ENCODE measurements at regions not wholly inside any gene's neighbourhood (a gene's known extent, or its start where the extent isn't known, plus 50 kb on each side); places are given as distances from the start of the nearest gene placed in this dataset.

DNA sequence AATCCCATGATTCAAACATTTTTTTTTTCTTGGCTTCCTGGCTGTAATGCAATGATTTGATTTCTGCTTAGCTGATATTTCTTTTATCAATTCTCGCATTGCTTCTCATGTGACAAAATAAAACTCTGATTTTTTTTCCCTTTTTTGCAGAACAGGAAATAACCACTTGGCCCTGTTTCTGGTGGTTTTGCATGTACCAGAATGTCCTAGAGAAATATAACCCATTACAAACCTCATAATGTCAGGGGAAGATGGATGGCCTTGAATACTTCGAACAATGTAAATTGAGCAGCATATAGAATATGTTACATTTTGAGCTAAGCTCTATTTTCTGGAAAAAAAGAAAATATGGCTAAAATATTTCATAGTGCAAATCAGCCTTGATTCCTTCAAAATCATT is 275.6 kb downstream of the RAP2B start:
- Mint-ChIP-seq H3K4me3 (no peak overlapping the region), H3K9me3 (no peaks in the 10 kb centered on the region), H3K27ac (no peak overlapping the region), H3K27me3 (peaks cover 2% of the 10 kb centered on the region), H3K4me1 (ENCODE audit: low read depth) (peaks cover 16% of the 10 kb centered on the region), H3K36me3 (no peaks in the 10 kb centered on the region)
- CTCF ChIA-PET = interaction anchor here (0.6 to 1.3 kb wide), 2 partner anchors 12 to 75 kb away, joined by 3 to 5 read pairs; no protein-coding TSS in a partner anchor
- DNase-seq = no peak
- intact Hi-C loops (cut with micrococcal nuclease) = loop anchor here (2.0 kb wide), 1 partner anchor 395 kb away; no protein-coding TSS in a partner anchor
- POLR2A ChIA-PET = no interaction called here

DNA sequence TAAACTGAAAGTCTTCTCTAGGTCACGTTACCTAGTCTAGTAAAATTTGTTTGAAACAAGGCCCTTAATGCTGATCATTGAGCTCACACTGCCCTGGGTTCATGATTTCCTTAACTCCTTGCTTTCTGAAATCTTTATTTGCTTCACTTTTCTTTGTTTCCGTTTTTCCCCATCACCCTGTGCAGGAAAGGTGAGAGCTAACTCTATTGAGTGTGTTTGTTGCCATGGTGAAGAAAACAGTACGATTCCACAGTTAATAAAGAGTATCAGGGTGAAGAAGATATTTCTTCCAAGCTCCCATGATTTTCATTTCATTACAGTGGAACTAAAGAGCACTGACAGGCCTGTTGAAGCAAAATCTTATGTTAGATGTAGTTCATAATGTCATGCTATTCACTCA is 276.2 kb downstream of the RAP2B start:
- no peak for DNase-seq
- H3K27me3 Mint-ChIP-seq = peaks cover 2% of the 10 kb centered on the region
- CTCF ChIA-PET = interaction anchor here (0.6 to 1.3 kb wide), 2 partner anchors 12 to 75 kb away, joined by 3 to 5 read pairs; no protein-coding TSS in a partner anchor
- no peak overlapping the region for H3K4me3 Mint-ChIP-seq
- H3K4me1 Mint-ChIP-seq (ENCODE audit: low read depth) = peaks cover 22% of the 10 kb centered on the region
- intact Hi-C loops (cut with micrococcal nuclease) = loop anchor here (2.0 kb wide), 1 partner anchor 395 kb away; no protein-coding TSS in a partner anchor
- no peaks in the 10 kb centered on the region for H3K9me3 Mint-ChIP-seq
- no peaks in the 10 kb centered on the region for H3K36me3 Mint-ChIP-seq
- H3K27ac Mint-ChIP-seq = no peak overlapping the region
- POLR2A ChIA-PET = no interaction called here

DNA sequence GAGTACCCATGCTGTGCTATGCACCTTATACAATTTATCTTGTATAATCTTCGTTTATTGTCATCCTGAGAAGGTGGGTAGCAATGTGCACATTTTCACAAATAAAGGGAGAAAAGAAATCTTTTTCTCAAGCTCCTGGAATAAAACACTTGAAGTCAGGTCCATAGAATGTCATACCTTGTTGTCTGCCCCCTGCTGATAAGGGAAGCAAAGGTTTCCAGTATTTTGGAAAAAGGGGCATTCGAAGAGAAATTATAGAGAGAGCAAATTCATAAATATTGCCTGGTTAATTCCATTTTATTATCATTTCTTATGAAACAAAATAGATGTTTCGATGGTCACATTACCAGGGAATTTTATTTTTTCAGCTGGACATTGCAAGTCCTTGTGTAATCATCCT is 277.8 kb downstream of the RAP2B start:
- H3K4me1 Mint-ChIP-seq (ENCODE audit: low read depth) = peaks cover 25% of the 10 kb centered on the region
- H3K9me3 Mint-ChIP-seq = no peaks in the 10 kb centered on the region
- intact Hi-C loops (cut with micrococcal nuclease) = loop anchor here (2.0 to 10.0 kb wide), 2 partner anchors 275 to 397 kb away; partner anchors contain the start of gene RAP2B
- DNase-seq = no peak
- ChIA-PET CTCF (no interaction called here), POLR2A (no interaction called here)
- no peaks in the 10 kb centered on the region for H3K36me3 Mint-ChIP-seq
- no peak overlapping the region for H3K4me3 Mint-ChIP-seq
- no peak overlapping the region for H3K27ac Mint-ChIP-seq
- H3K27me3 Mint-ChIP-seq = peaks cover 2% of the 10 kb centered on the region

DNA sequence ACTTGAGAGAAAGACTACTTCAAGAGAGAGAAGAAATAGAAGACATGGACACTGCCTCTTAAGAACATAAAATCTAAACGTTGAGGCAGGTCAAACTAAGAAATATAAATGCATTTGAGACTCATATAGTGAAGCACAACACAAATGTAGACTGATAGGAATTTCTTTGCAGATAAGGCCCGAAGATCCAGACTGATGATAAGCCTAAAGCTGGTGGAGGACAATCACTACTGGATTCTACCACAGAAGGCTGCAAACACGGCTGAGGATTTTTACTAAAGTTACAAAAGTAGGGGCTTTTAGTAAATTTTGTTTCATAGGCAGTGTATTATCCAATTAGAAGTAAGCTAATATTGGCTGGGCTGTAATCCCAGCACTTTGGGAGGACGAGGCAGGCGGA is 278.3 kb downstream of the RAP2B start:
- ChIA-PET POLR2A (no interaction called here), CTCF (no interaction called here)
- intact Hi-C loops (cut with micrococcal nuclease) = loop anchor here (10.0 kb wide), 1 partner anchor 276 kb away; the partner anchor contains the start of gene RAP2B

DNA sequence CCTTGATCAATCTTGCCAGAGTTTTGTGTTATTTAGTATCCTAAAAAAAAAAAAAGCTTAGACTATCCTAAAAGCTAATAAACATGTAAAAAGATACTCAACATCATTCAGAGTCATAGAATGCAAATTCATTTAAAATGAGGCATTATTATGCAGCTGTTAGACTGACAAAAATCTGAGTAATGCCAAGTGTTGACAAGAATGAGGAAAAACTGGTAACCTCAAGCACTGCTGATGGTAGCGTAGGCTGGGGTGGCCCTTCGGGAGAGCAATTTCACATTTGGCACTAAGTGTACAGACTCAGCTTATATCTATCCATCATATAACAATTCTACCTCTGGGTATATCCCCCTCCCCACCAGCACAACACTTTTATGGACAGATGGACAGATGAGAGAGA is 280.4 kb downstream of the RAP2B start:
- Mint-ChIP-seq H3K27ac (peak overlapping the region; percentile 9), H3K36me3 (no peaks in the 10 kb centered on the region), H3K27me3 (peaks cover 2% of the 10 kb centered on the region), H3K9me3 (no peaks in the 10 kb centered on the region), H3K4me1 (ENCODE audit: low read depth) (peaks cover 24% of the 10 kb centered on the region), H3K4me3 (no peak overlapping the region)
- intact Hi-C loops (cut with micrococcal nuclease) = loop anchor here (2.0 to 10.0 kb wide), 2 partner anchors 278 to 326 kb away; partner anchors contain the start of gene RAP2B
- ChIA-PET CTCF (interaction anchor here (0.8 kb wide), 1 partner anchor 23 kb away, joined by 3 read pairs; no protein-coding TSS in a partner anchor), POLR2A (interaction anchor here (0.7 kb wide), 1 partner anchor 202 kb away, joined by 3 read pairs; no protein-coding TSS in a partner anchor)
- DNase-seq = peak; percentile 11

More for the DNA sequence above, 278.3 kb downstream of the RAP2B start:
- H3K27me3 Mint-ChIP-seq = peaks cover 2% of the 10 kb centered on the region
- peaks cover 25% of the 10 kb centered on the region for H3K4me1 Mint-ChIP-seq (ENCODE audit: low read depth)
- H3K27ac Mint-ChIP-seq = no peak overlapping the region
- H3K9me3 Mint-ChIP-seq = no peaks in the 10 kb centered on the region
- no peaks in the 10 kb centered on the region for H3K36me3 Mint-ChIP-seq
- H3K4me3 Mint-ChIP-seq = no peak overlapping the region
- no peak for DNase-seq

DNA sequence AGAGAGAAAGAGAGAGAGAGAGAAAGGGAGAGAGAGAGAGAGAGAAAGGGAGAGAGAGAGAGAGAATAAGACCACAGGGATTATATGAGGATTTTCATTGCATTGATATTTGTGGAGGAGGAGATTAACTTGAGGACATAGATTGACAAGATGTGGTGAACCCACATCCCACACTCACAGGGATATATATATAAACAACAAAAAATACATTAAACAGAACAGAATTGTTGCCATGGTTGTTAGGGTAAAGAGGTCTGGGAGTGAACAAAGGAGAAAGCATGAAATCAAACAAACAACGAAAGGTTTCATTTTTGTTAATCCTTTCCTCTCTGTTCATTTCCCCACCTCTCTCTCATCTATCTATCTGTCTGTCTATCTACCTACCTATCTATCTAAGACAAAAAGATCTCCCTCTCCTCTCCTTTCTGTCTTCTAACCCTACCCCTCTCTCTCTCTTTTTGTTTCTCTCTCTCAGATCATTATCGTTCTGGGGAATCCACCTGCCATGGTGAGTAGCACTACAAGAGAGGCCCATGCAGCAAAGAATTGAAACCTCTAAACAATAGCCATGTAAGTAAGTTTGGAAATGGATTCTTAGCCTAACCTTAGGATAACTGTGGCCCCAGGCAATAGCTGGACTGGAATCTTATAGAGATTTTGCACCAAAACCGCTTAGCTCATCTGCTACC is 280.9 kb downstream of the RAP2B start:
- ChIA-PET CTCF (no interaction called here), POLR2A (no interaction called here)
- no peak for DNase-seq
- H3K4me3 Mint-ChIP-seq = no peak overlapping the region
- intact Hi-C loops (cut with micrococcal nuclease) = loop anchor here (2.0 to 10.0 kb wide), 2 partner anchors 278 to 326 kb away; partner anchors contain the start of gene RAP2B
- no peaks in the 10 kb centered on the region for H3K36me3 Mint-ChIP-seq
- peak overlapping the region; percentile 9 for H3K27ac Mint-ChIP-seq
- H3K27me3 Mint-ChIP-seq = peaks cover 2% of the 10 kb centered on the region
- H3K9me3 Mint-ChIP-seq = no peaks in the 10 kb centered on the region
- H3K4me1 Mint-ChIP-seq (ENCODE audit: low read depth) = peaks cover 24% of the 10 kb centered on the region

DNA sequence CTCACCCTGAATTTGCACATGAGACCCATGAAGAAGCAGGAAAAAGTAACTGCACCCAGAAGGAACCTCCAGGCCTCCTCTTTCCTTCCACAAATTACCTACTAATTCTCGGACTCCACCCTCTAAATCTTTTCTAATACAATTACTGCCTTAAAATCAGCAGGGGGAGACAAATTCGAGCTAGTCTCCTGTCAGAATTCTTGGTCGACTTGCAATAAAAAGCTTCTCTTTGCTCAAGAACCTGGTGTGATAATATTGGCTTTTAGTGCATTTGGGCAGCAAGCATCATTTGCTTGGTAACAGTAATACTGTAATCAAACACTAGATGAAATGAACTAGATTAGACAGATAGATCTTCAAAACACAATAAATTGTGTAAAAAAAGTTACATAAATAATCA is 281.9 kb downstream of the RAP2B start:
- CTCF ChIA-PET = interaction anchor here (0.8 kb wide), 1 partner anchor 11 kb away, joined by 3 read pairs; no protein-coding TSS in a partner anchor
- Mint-ChIP-seq H3K4me1 (ENCODE audit: low read depth) (peaks cover 18% of the 10 kb centered on the region), H3K9me3 (no peaks in the 10 kb centered on the region), H3K27me3 (peaks cover 1% of the 10 kb centered on the region), H3K4me3 (no peak overlapping the region), H3K27ac (no peak overlapping the region), H3K36me3 (no peaks in the 10 kb centered on the region)
- intact Hi-C loops (cut with micrococcal nuclease) = loop anchor here (2.0 to 10.0 kb wide), 2 partner anchors 279 to 325 kb away; partner anchors contain the start of gene RAP2B
- DNase-seq = no peak
- POLR2A ChIA-PET = no interaction called here

DNA sequence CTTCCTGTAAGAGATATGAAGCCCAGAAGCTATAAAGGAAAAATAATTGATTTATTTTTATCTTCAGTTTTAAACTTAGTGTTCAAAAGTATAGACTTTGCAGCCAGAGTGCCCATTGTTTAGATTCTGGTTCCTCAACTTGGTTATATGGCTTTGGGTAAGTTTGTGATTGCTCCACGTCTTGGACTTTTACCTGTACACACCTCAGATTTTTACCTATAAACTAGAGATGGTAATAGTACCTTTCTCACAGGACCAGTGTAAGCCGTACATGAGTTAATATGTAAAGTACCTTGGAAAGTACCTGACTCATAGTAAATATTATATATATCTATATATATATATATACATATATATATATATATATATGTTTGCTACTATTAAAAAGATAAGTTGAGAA is 283.8 kb downstream of the RAP2B start:
- CTCF ChIA-PET = interaction anchor here (1.4 kb wide), 1 partner anchor 403 kb away, joined by 3 read pairs; no protein-coding TSS in a partner anchor

DNA sequence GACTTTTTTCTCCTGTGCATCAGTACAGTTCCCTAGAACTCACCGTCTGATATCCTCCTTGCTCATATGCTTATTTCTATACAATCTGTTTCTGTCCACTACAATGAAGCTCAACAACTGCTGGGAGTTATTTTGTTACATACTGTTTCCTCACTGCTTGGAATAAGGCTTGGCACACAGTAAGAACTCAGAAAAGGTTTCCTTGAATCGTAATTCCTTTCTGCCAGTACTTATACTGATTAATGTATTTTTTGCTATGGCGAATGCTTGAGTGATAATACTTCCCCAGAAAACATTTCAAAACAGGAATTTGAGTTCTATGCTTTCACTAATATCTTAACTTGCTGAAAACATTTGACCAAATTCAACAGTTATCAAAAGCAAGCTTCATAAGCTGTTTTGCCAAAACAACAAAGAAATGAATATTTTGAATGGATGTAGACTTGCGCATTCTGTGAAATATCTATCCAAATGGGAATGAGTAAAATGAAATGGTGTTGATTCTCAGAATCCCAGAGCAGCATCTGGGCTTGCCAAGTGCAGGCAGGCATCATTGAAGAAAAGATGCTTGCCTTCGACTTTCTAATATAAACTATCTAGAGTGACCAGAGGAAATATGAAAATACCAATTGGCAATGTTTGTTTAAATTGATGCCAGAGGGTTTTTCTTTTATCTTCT is 286.3 kb downstream of the RAP2B start:
- H3K27ac Mint-ChIP-seq = no peak overlapping the region
- no peaks in the 10 kb centered on the region for H3K27me3 Mint-ChIP-seq
- no peak for DNase-seq
- CTCF ChIA-PET = no interaction called here
- no peak overlapping the region for H3K4me3 Mint-ChIP-seq
- POLR2A ChIA-PET = no interaction called here
- H3K36me3 Mint-ChIP-seq = no peaks in the 10 kb centered on the region
- H3K4me1 Mint-ChIP-seq (ENCODE audit: low read depth) = peaks cover 10% of the 10 kb centered on the region
- intact Hi-C loops (cut with micrococcal nuclease) = loop anchor here (10.0 kb wide), 1 partner anchor 283 kb away; the partner anchor contains the start of gene RAP2B
- H3K9me3 Mint-ChIP-seq = no peaks in the 10 kb centered on the region

More for the DNA sequence above, 283.8 kb downstream of the RAP2B start:
- no peak for DNase-seq
- H3K4me3 Mint-ChIP-seq = no peak overlapping the region
- H3K9me3 Mint-ChIP-seq = no peaks in the 10 kb centered on the region
- no peaks in the 10 kb centered on the region for H3K36me3 Mint-ChIP-seq
- no peak overlapping the region for H3K27ac Mint-ChIP-seq
- H3K4me1 Mint-ChIP-seq (ENCODE audit: low read depth) = peaks cover 18% of the 10 kb centered on the region
- POLR2A ChIA-PET = no interaction called here
- intact Hi-C loops (cut with micrococcal nuclease) = loop anchor here (10.0 kb wide), 1 partner anchor 281 kb away; the partner anchor contains the start of gene RAP2B
- no peaks in the 10 kb centered on the region for H3K27me3 Mint-ChIP-seq

DNA sequence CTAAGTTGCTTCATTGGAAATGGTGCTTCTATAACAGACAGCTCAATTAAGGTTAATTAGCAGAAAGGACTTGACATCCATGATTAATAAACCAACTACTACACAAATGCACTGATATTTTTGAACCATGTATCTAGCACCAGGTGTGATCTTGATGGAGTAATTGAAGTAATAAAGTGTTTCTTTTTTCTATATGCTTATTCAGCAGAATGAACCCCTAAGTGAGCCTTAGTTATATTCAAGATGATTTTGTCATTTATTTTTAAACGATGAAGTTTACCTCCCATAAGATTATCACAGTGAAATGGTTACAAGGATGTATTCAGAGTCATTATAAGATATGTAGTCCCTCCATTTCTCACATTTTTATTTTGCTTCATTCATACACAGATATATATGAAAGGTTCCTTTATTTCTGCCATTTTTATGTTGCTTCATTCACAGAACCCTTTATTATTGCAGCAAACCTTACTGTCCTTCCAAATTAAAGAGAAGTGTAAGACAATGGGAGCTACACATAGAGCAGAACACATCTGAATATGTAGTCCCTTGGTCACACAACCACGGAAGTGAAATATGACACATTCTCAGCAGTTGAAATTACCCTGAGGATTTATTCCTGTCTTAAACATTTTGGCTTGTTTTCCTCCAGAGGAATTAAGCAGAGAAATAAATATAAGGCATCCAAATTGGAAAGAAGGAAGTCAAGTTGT is 295.0 kb downstream of the RAP2B start:
- H3K4me3 Mint-ChIP-seq = no peak overlapping the region
- no peak overlapping the region for H3K27ac Mint-ChIP-seq
- H3K36me3 Mint-ChIP-seq = no peaks in the 10 kb centered on the region
- H3K9me3 Mint-ChIP-seq = no peaks in the 10 kb centered on the region
- ChIA-PET POLR2A (no interaction called here), CTCF (no interaction called here)
- H3K27me3 Mint-ChIP-seq = no peaks in the 10 kb centered on the region
- intact Hi-C loops (cut with micrococcal nuclease) = no loop called here
- peaks cover 4% of the 10 kb centered on the region for H3K4me1 Mint-ChIP-seq (ENCODE audit: low read depth)
- no peak for DNase-seq

DNA sequence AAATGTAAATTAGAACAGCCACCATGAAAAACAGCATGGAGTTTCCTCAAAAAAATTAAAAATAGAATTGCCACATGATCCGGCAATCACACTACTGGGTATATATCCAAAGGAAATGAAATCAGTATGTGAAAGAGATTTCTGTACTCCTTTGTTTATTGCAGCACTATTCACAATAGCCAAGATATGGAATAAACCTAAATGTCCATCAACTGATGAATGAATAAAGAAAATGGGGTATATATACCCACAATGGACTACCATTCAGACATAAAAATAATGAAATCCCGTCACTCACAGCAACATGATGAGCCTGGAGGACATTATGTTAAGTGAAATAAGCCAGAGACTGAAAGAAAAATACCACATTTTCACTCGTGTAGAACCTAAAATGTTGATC is 296.9 kb downstream of the RAP2B start:
- peaks cover 13% of the 10 kb centered on the region for H3K4me1 Mint-ChIP-seq (ENCODE audit: low read depth)
- H3K27ac Mint-ChIP-seq = no peak overlapping the region
- H3K27me3 Mint-ChIP-seq = no peaks in the 10 kb centered on the region
- ChIA-PET POLR2A (no interaction called here), CTCF (no interaction called here)
- intact Hi-C loops (cut with micrococcal nuclease) = no loop called here
- no peaks in the 10 kb centered on the region for H3K36me3 Mint-ChIP-seq
- no peak overlapping the region for H3K4me3 Mint-ChIP-seq
- H3K9me3 Mint-ChIP-seq = peaks cover 4% of the 10 kb centered on the region
- no peak for DNase-seq

DNA sequence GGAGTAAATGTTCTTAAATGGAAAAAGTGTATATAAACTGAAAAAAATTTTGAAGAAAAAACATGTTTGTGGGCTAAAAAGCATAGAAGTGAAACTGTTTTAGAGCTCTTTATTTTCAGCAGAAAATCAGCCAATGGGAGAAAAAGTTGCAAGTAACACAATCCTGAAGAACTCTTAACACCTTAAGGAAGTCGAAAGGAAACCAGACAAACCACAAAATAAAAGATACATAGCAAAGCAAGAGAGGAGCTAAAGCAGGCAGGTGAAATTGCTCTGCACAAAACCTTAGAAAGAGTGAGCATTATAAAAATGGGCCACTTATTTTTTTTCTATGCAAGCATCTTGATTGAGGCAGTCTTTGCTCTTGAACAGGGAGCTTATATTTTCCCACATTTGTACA is 300.5 kb downstream of the RAP2B start:
- Mint-ChIP-seq H3K4me1 (ENCODE audit: low read depth) (peaks cover 23% of the 10 kb centered on the region), H3K27ac (no peak overlapping the region), H3K27me3 (no peaks in the 10 kb centered on the region), H3K4me3 (no peak overlapping the region), H3K9me3 (peaks cover 4% of the 10 kb centered on the region), H3K36me3 (no peaks in the 10 kb centered on the region)
- POLR2A ChIA-PET = no interaction called here
- DNase-seq = no peak
- intact Hi-C loops (cut with micrococcal nuclease) = no loop called here
- CTCF ChIA-PET = no interaction called here

Data from activated CD4-positive, alpha-beta memory T cell treated with anti-CD3 and anti-CD28 coated beads for 36 hours (primary cell).